Testis (tissue), 2 donors: ENCODE measurements at regions not wholly inside any gene's neighbourhood (a gene's known extent, or its start where the extent isn't known, plus 50 kb on each side); places are given as distances from the start of the nearest gene placed in this dataset.

Experiments
- CTCF ChIP-seq, 3 experiments: fragments of 450-650 bp in 2 of 3; fragments of 200-600 bp in 1 of 3; sonication (generic) in 1 of 3; IDR thresholded peaks; one replicate each; pipeline ENCODE4 v1.5.1; 2016 to 2019; ENCODE audit warnings: antibody characterized with exemption in 3 of 3, mild to moderate bottlenecking in 2 of 3, moderate library complexity in 1 of 3
- POLR2A ChIP-seq: fragments of 450-650 bp; IDR thresholded peaks from one replicate; pipeline ENCODE4 v1.6.1; 2017; ENCODE audit warnings: antibody characterized with exemption, mild to moderate bottlenecking, moderate library complexity

- TF ChIP-seq CTCF (IDR thresholded peaks at IDR 0.05) (no peak), POLR2A (no peak)
Observed at GRCh38 chr1:199161766-199162303, 523.0 kb downstream of the PTPRC start.
